K562 (cell line): ENCODE measurements at regions not wholly inside any gene's neighbourhood (a gene's known extent, or its start where the extent isn't known, plus 50 kb on each side); places are given as distances from the start of the nearest gene placed in this dataset.

Experiments
- ATAC-seq: fragments of 200-7000 bp; cut with Tn5 transposase; 3 replicates; pipeline ENCODE4 v1.9.1; 2020; ENCODE audit warnings: moderate library complexity
- BruUV-seq: library from RNA; stranded (reverse); fragments of 400-500 nt; replicated peaks from 2 replicates; lab custom pipeline; 2021; lab: Mats Ljungman, UMichigan
- CTCF ChIA-PET: fragments of 300-600 bp; formaldehyde crosslinking; extraction: SDS; loops from one replicate; lab custom pipeline; 2021; ENCODE audit warnings: low intra/inter-chr PET ratio; lab: Yijun Ruan, JAX
- POLR2A ChIA-PET: fragments of 300-600, 350-650 bp; sonication (Branson Sonifier 250); formaldehyde crosslinking; extraction: SDS; loops from one replicate; lab custom pipeline; 2021; ENCODE audit warnings: antibody characterized with exemption, inconsistent platforms; lab: Yijun Ruan, JAX
- DNase-seq, 4 experiments: peaks; one replicate each; pipeline versions ENCODE4 v3.0.0 to v3.0.0-alpha.2; 2011 to 2018; ENCODE audit warnings: low spot score in 3 of 4, mixed read lengths in 3 of 4; ENCODE audit errors: extremely low read depth in 1 of 4
- FAIRE-seq: peaks from 2 replicates; lab custom pipeline; 2011; peaks lifted over from hg19 to GRCh38; lab: Jason Lieb, UNC
- H2AFZ ChIP-seq: 2 replicates; pipeline ENCODE4 v1.6.0; 2011; ENCODE audit warnings: low read depth, low read length, control low read depth, inconsistent platforms
- H3K27ac ChIP-seq: fragments of 200-600 bp; 3 replicates; pipeline ENCODE4 v1.8.0; 2011; ENCODE audit warnings: low read depth, mild to moderate bottlenecking, control low read depth, inconsistent platforms, low read length, moderate library complexity, mixed read lengths; ENCODE audit errors: extremely low read depth
- H3K27me3 ChIP-seq, 2 experiments: fragments of 300-600 bp in 1 of 2; 2 replicates in 1 of 2; 3 replicates in 1 of 2; pipeline versions ENCODE4 v1.6.0 to v1.8.0; 2011; ENCODE audit warnings: inconsistent platforms in 2 of 2, low read length in 2 of 2, mild to moderate bottlenecking in 1 of 2, mixed read lengths in 1 of 2, moderate library complexity in 1 of 2; ENCODE audit not compliant: control insufficient read depth in 2 of 2, insufficient read depth in 2 of 2
- H3K36me3 ChIP-seq: fragments of 300-600 bp; 3 replicates; pipeline ENCODE4 v1.8.0; 2011; ENCODE audit warnings: mild to moderate bottlenecking, low read length, inconsistent platforms; ENCODE audit not compliant: control insufficient read depth, insufficient read depth
- H3K4me1 ChIP-seq, 2 experiments: fragments of 200-600 bp in 1 of 2; replicated peaks in 1 of 2; 2 replicates in 1 of 2; 3 replicates in 1 of 2; pipeline versions ENCODE4 v1.5.1 to v1.8.0; 2011; ENCODE audit warnings: inconsistent platforms in 2 of 2, low read length in 2 of 2, mild to moderate bottlenecking in 1 of 2, mixed read lengths in 1 of 2, moderate library complexity in 1 of 2; ENCODE audit not compliant: control insufficient read depth in 2 of 2, insufficient read depth in 2 of 2
- H3K4me2 ChIP-seq: 2 replicates; pipeline ENCODE4 v1.6.1; 2011; ENCODE audit warnings: low read length, control low read depth, inconsistent platforms, mixed read lengths; ENCODE audit not compliant: insufficient read depth
- H3K4me3 ChIP-seq: fragments of 200-600 bp; sonication (generic), shearing (Covaris generic); 2 replicates; pipeline ENCODE4 v1.5.1; 2016; ENCODE audit warnings: control low read depth, inconsistent platforms
- H3K79me2 ChIP-seq: fragments of 200-600 bp; 3 replicates; pipeline ENCODE4 v1.8.0; 2011; ENCODE audit warnings: low read length, inconsistent platforms; ENCODE audit not compliant: control insufficient read depth, insufficient read depth
- H3K9ac ChIP-seq, 2 experiments: 2 replicates each; pipeline versions ENCODE4 v1.6.0 to v1.6.1; 2011; ENCODE audit warnings: low read depth in 2 of 2, low read length in 2 of 2, control low read depth in 1 of 2, inconsistent platforms in 1 of 2, mild to moderate bottlenecking in 1 of 2, mixed read lengths in 1 of 2; ENCODE audit not compliant: insufficient read depth in 1 of 2
- H3K9me1 ChIP-seq: one replicate; pipeline ENCODE4 v1.6.0; 2011; ENCODE audit warnings: inconsistent platforms, mild to moderate bottlenecking, low read length, moderate library complexity; ENCODE audit not compliant: control insufficient read depth, insufficient read depth
- H3K9me3 ChIP-seq: replicated peaks from 2 replicates; pipeline ENCODE4 v1.5.1; 2011; ENCODE audit warnings: low read depth, low read length, inconsistent platforms; ENCODE audit not compliant: control insufficient read depth, insufficient read depth
- H4K20me1 ChIP-seq: replicated peaks from 2 replicates; pipeline ENCODE4 v1.6.1; 2011; ENCODE audit warnings: low read length, inconsistent platforms, mixed read lengths; ENCODE audit not compliant: control insufficient read depth, insufficient read depth
- ADNP ChIP-seq: fragments of 200-800 bp; sonication (Bioruptor generic); IDR thresholded peaks from 2 replicates; pipeline ENCODE4 v1.6.1; 2016; ENCODE audit warnings: missing genetic modification characterization, missing compliant biosample characterization
- GATA2 ChIP-seq: sonication (generic); formaldehyde crosslinking; IDR thresholded peaks from 2 replicates; pipeline ENCODE4 v1.4.0; 2020; ENCODE audit warnings: mild to moderate bottlenecking, missing genetic modification reagents
- HMG20B ChIP-seq: fragments of 250-450 bp; sonication (Bioruptor Pico); IDR thresholded peaks from 2 replicates; pipeline ENCODE4 v1.5.0; 2021; ENCODE audit warnings: mild to moderate bottlenecking
- HMGN3 ChIP-seq: IDR thresholded peaks from 2 replicates; pipeline ENCODE4 v1.6.1; 2011; ENCODE audit warnings: borderline replicate concordance, low read depth, mild to moderate bottlenecking, mixed read lengths, low read length; ENCODE audit not compliant: insufficient read length; ENCODE audit errors: extremely low read depth
- KAT2B ChIP-seq: IDR thresholded peaks from one replicate; pipeline ENCODE4 v1.6.1; 2012; ENCODE audit warnings: low read depth, mild to moderate bottlenecking, control low read depth, inconsistent platforms, low read length, moderate library complexity
- NONO ChIP-seq, 2 experiments: fragments of 200-400 bp in 1 of 2; fragments of 450-650 bp in 1 of 2; formaldehyde crosslinking in 1 of 2; IDR thresholded peaks; 2 replicates each; pipeline ENCODE4 v1.6.1; 2017; ENCODE audit warnings: low read depth in 2 of 2, mild to moderate bottlenecking in 2 of 2, moderate library complexity in 2 of 2, low read length in 1 of 2
- PTBP1 ChIP-seq: fragments of 200-400 bp; formaldehyde crosslinking; IDR thresholded peaks from 2 replicates; pipeline ENCODE4 v1.6.1; 2017; ENCODE audit warnings: low read depth, low read length
- TFE3 ChIP-seq: fragments of 450-650 bp; formaldehyde crosslinking; IDR thresholded peaks from 2 replicates; pipeline ENCODE4 v1.4.0; 2020; ENCODE audit warnings: mild to moderate bottlenecking, mixed read lengths
- ZKSCAN8 ChIP-seq: fragments of 200-800 bp; sonication (Bioruptor generic); IDR thresholded peaks from 2 replicates; pipeline ENCODE4 v1.6.1; 2016; ENCODE audit warnings: missing genetic modification characterization, missing compliant biosample characterization
- in situ Hi-C: fragments of 300-500 bp; cut with MboI; formaldehyde crosslinking; loops from 4 replicates; pipeline ENCODE4 v1.15.0; 2018; ENCODE audit warnings: inconsistent platforms, mixed read lengths
- intact Hi-C: fragments of 100-400 bp; cut with micrococcal nuclease; formaldehyde crosslinking; loops from 2 replicates; pipeline ENCODE4 v1.14.2; 2022
- TF ChIP-seq, protein P1 (sequence below): fragments of 450-650 bp; formaldehyde crosslinking; IDR thresholded peaks from 2 replicates; pipeline ENCODE4 v1.4.0; 2020; ENCODE audit warnings: mild to moderate bottlenecking, moderate library complexity

DNA sequence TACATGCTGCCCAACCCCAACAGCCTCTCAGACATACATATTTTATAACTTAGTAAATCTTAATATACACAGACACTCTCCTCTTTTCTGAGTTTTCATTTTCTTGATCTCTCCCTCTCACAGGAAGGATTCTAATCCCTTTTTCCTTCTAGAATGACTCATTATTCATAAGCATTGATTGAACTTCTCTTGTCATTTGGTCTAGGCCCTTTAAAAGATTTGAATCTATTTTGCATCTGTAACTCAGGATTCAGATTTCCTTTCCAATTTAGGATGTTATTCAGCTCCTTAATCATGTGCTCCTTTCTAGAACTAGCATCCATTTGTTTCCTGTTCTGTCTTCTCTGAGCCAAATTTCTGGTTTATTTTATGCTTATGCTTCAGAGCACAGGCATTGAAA, 624.5 kb upstream of the SGO1 start:
- FAIRE-seq, result no peak
- BruUV-seq, result no TSS peak
- no peak for ATAC-seq
- Histone ChIP-seq H3K4me2 (no peak overlapping the region), H4K20me1 (no peaks in the 10 kb centered on the region), H3K4me3 (no peak overlapping the region), H3K4me1 (peaks cover 0 to 2% of the 10 kb centered on the region in 2 experiments; a peak in 2 of 5 replicates), H2AFZ (no peak overlapping the region), H3K9ac (no peak overlapping the region), H3K27ac (no peak overlapping the region), H3K9me1 (no peaks in the 10 kb centered on the region), H3K79me2 (no peaks in the 10 kb centered on the region), H3K9me3 (no peaks in the 10 kb centered on the region), H3K36me3 (no peaks in the 10 kb centered on the region)
- intact Hi-C loops, result no loop called here
- ChIA-PET POLR2A (no interaction called here), CTCF (no interaction called here)
- no peak for DNase-seq
- in situ Hi-C loops, result no loop called here
- TF ChIP-seq, protein P1, sequence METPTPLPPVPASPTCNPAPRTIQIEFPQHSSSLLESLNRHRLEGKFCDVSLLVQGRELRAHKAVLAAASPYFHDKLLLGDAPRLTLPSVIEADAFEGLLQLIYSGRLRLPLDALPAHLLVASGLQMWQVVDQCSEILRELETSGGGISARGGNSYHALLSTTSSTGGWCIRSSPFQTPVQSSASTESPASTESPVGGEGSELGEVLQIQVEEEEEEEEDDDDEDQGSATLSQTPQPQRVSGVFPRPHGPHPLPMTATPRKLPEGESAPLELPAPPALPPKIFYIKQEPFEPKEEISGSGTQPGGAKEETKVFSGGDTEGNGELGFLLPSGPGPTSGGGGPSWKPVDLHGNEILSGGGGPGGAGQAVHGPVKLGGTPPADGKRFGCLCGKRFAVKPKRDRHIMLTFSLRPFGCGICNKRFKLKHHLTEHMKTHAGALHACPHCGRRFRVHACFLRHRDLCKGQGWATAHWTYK (CRISPR knock-in tag), result no peak
- TF ChIP-seq HMG20B (CRISPR knock-in tag) (no peak), HMGN3 (no peak), NONO (IDR thresholded peaks at IDR 0.05; ENCODE audit: low read depth in 2 of 2, low read length in 1 of 2) (no peak), PTBP1 (no peak), TFE3 (CRISPR knock-in tag) (no peak), KAT2B (no peak), ZKSCAN8 (CRISPR knock-in tag) (no peak), ADNP (tag) (no peak), GATA2 (CRISPR knock-in tag) (no peak)
- TF ChIP-seq, all 486 proteins: peak for 0
- no peaks in the 10 kb centered on the region for H3K27me3 ChIP-seq
